ENCODE measurements at regions not wholly inside any gene's neighbourhood (a gene's known extent, or its start where the extent isn't known, plus 50 kb on each side); places are given as distances from the start of the nearest gene placed in this dataset.

GRCh38 chr3:177680472-177680821, 483.2 kb upstream of the TBL1XR1 start:
- H3K56ac ChIP-seq (replicated peaks; ENCODE audit: insufficient read length, low read depth, low read length) = no peak overlapping the region
- no peak overlapping the region for H2BK20ac ChIP-seq (ENCODE audit: low read length)
- no peaks in the 10 kb centered on the region for H4K20me1 ChIP-seq (replicated peaks in 1 of 2; ENCODE audit: control insufficient read depth in 1 of 2, insufficient read depth in 2 of 2, low read length in 2 of 2)
- no peak overlapping the region for H3K18ac ChIP-seq (ENCODE audit: extremely low read depth, low read length)
- H4K91ac ChIP-seq (replicated peaks; ENCODE audit: insufficient read length, low read length) = no peak overlapping the region
- no peak overlapping the region for H3K23ac ChIP-seq (ENCODE audit: insufficient read length)
- H2AK5ac ChIP-seq (ENCODE audit: low read depth, low read length) = no peak overlapping the region
- H3K79me2 ChIP-seq (ENCODE audit: control insufficient read depth in 1 of 2, insufficient read depth in 2 of 2, low read length in 2 of 2) = no peaks in the 10 kb centered on the region
- H3K27me3 ChIP-seq (replicated peaks in 1 of 4; ENCODE audit: control insufficient read depth in 3 of 4, extremely low read depth in 1 of 4, insufficient read depth in 3 of 4, low read length in 3 of 4) = no peaks in the 10 kb centered on the region
- H2AFZ ChIP-seq (ENCODE audit: low read length) = no peak overlapping the region
- FAIRE-seq = no peak
- no peak overlapping the region for H4K8ac ChIP-seq (ENCODE audit: extremely low read depth, insufficient read depth, low read length)
- ChIA-PET CTCF (ENCODE audit: partially characterized antibody) (no interaction called here), POLR2A (ENCODE audit: partially characterized antibody) (no interaction called here)
- H3K4ac ChIP-seq (replicated peaks; ENCODE audit: insufficient read length, low read depth, low read length) = no peak overlapping the region
- H3K9me3 ChIP-seq (ENCODE audit: insufficient read depth in 2 of 2, low read depth in 1 of 2, low read length in 1 of 2) = no peaks in the 10 kb centered on the region
- no peak overlapping the region for H2BK120ac ChIP-seq (replicated peaks; ENCODE audit: low read depth, low read length)
- no peaks in the 10 kb centered on the region for H3K36me3 ChIP-seq (ENCODE audit: control insufficient read depth in 2 of 4, insufficient read depth in 4 of 4, low read length in 3 of 4)
- no peak for DNase-seq (ENCODE audit: low read depth in 1 of 2, low spot score in 2 of 2)
- H3K4me2 ChIP-seq (ENCODE audit: insufficient read depth in 1 of 2, low read depth in 2 of 2, low read length in 2 of 2) = no peak overlapping the region
- H3K4me1 ChIP-seq (replicated peaks in 1 of 4; ENCODE audit: control insufficient read depth in 3 of 4, insufficient read depth in 4 of 4, low read length in 3 of 4) = no peaks in the 10 kb centered on the region
- WGBS, 2 experiments (ENCODE audit: extremely low coverage in 1 of 2, insufficient coverage in 1 of 2, insufficient read length in 1 of 2, insufficient replicate concordance in 2 of 2, low coverage in 1 of 2, low lambda C conversion rate in 2 of 2, missing lambda C conversion rate in 1 of 2) = 100% methylated on average over 1 of the region's 1 CpG; no CpG with 5 or more reads in 1 of the 2 experiments
- no peak overlapping the region for H3K14ac ChIP-seq (ENCODE audit: insufficient read length)
- H3K79me1 ChIP-seq (ENCODE audit: low read depth, low read length) = no peaks in the 10 kb centered on the region
- H2BK12ac ChIP-seq (ENCODE audit: low read depth, low read length) = no peak overlapping the region
- TF ChIP-seq SAP30 (IDR thresholded peaks at IDR 0.05; ENCODE audit: insufficient read depth, insufficient replicate concordance, low read length) (no peak), SUZ12 (IDR thresholded peaks at IDR 0.05; ENCODE audit: low read length) (no peak), CREB1 (IDR thresholded peaks at IDR 0.05) (no peak), POLR2AphosphoS5 (IDR thresholded peaks at IDR 0.05; ENCODE audit: low read depth, low read length) (no peak), EGR1 (IDR thresholded peaks at IDR 0.05; ENCODE audit: borderline replicate concordance, low read depth, low read length) (no peak), NRF1 (IDR thresholded peaks at IDR 0.05; ENCODE audit: low read depth, low read length) (no peak), RNF2 (IDR thresholded peaks at IDR 0.05; ENCODE audit: borderline replicate concordance, low read depth, low read length, missing control alignments, poor library complexity, severe bottlenecking) (no peak), EZH2 (IDR thresholded peaks at IDR 0.05; ENCODE audit: low read depth, low read length, severe bottlenecking) (no peak), YY1 (IDR thresholded peaks at IDR 0.05; ENCODE audit: low read depth, low read length) (no peak), FOSL1 (IDR thresholded peaks at IDR 0.05; ENCODE audit: insufficient read depth, low read depth, low read length) (no peak), CTBP2 (IDR thresholded peaks at IDR 0.05; ENCODE audit: borderline replicate concordance, insufficient read depth, insufficient read length, low read length) (no peak)
- no peak overlapping the region for H4K5ac ChIP-seq (ENCODE audit: insufficient read length, low read depth, low read length)
- no peak overlapping the region for H2BK15ac ChIP-seq (ENCODE audit: low read length)
- H2BK5ac ChIP-seq (ENCODE audit: low read depth, low read length) = no peak overlapping the region
- no peaks in the 10 kb centered on the region for H3K23me2 ChIP-seq (ENCODE audit: low read depth, low read length)
- no peak overlapping the region for H3K9ac ChIP-seq (replicated peaks in 1 of 4; ENCODE audit: extremely low read depth in 1 of 4, low read depth in 3 of 4, low read length in 3 of 4)
- H3K27ac ChIP-seq (ENCODE audit: low read depth, low read length) = no peak overlapping the region
- H3K4me3 ChIP-seq (ENCODE audit: extremely low read depth in 1 of 4, insufficient read depth in 2 of 4, low read depth in 3 of 4, low read length in 4 of 4) = no peak overlapping the region
